ENCODE measurements at regions not wholly inside any gene's neighbourhood (a gene's known extent, or its start where the extent isn't known, plus 50 kb on each side); places are given as distances from the start of the nearest gene placed in this dataset.

- no peaks in the 10 kb centered on the region for H3K36me3 ChIP-seq
- no peak overlapping the region for H3K27ac ChIP-seq
- H3K4me1 ChIP-seq = no peaks in the 10 kb centered on the region
- no peak overlapping the region for H3K4me3 ChIP-seq
- 49 to 59% methylated on average over 4 of the region's 4 CpGs for WGBS, 2 donors
- no peaks in the 10 kb centered on the region for H3K9me3 ChIP-seq
- intact Hi-C loops (cut with DNase I) = no loop called here
- ATAC-seq (no peak), DNase-seq (no peak), FAIRE-seq (no peak)
- no peaks in the 10 kb centered on the region for H3K27me3 ChIP-seq
- TF ChIP-seq CTCF (IDR thresholded peaks at IDR 0.05) = no peak
Observed at GRCh38 chr18:47420130-47420529, 168.7 kb upstream of the SKOR2 start.

- peak in 1 of 6 donors; percentile 19 for DNase-seq
- Histone ChIP-seq H3K9me3 (no peaks in the 10 kb centered on the region), H3K27ac (no peak overlapping the region), H3K4me1 (no peaks in the 10 kb centered on the region), H3K4me3 (no peak overlapping the region), H3K27me3 (no peaks in the 10 kb centered on the region), H3K36me3 (no peaks in the 10 kb centered on the region)
- ATAC-seq = peak in 2 of 4 donors; percentile 42 to 52
- no peak for FAIRE-seq
- TF ChIP-seq CTCF (IDR thresholded peaks at IDR 0.05) = no peak
- intact Hi-C loops (cut with DNase I) = loop anchor here in 1 of 3 donors (10.0 kb wide), 1 partner anchor 176 kb away; no protein-coding TSS in a partner anchor
- 61 to 72% methylated on average over 3 of the region's 3 CpGs for WGBS, 2 donors
Observed at GRCh38 chr18:47418746-47419145, 167.3 kb upstream of the SKOR2 start.

GRCh38 chr18:47417807-47418206, 166.3 kb upstream of the SKOR2 start:
- 60 to 64% methylated on average over 2 of the region's 2 CpGs for WGBS, 2 donors
- no peak for DNase-seq
- H3K4me3 ChIP-seq = no peak overlapping the region
- H3K27me3 ChIP-seq = no peaks in the 10 kb centered on the region
- no peak for FAIRE-seq
- no peak for TF ChIP-seq CTCF (IDR thresholded peaks at IDR 0.05)
- no peaks in the 10 kb centered on the region for H3K36me3 ChIP-seq
- no peaks in the 10 kb centered on the region for H3K9me3 ChIP-seq
- H3K4me1 ChIP-seq = no peaks in the 10 kb centered on the region
- no peak overlapping the region for H3K27ac ChIP-seq
- intact Hi-C loops (cut with DNase I) = loop anchor here in 1 of 3 donors (10.0 kb wide), 1 partner anchor 177 kb away; no protein-coding TSS in a partner anchor
- peak in 1 of 4 donors; percentile 31 for ATAC-seq

- ATAC-seq = no peak
- TF ChIP-seq CTCF (IDR thresholded peaks at IDR 0.05) = no peak
- Histone ChIP-seq H3K27me3 (no peaks in the 10 kb centered on the region), H3K9me3 (no peaks in the 10 kb centered on the region), H3K27ac (no peak overlapping the region), H3K4me3 (no peak overlapping the region), H3K36me3 (no peaks in the 10 kb centered on the region), H3K4me1 (no peaks in the 10 kb centered on the region)
- intact Hi-C loops (cut with DNase I) = loop anchor here in 1 of 3 donors (10.0 kb wide), 1 partner anchor 179 kb away; no protein-coding TSS in a partner anchor
- no peak for FAIRE-seq
- WGBS, 2 donors = 59 to 60% methylated on average over 4 of the region's 4 CpGs
- no peak for DNase-seq
Observed at GRCh38 chr18:47415881-47416280, 164.4 kb upstream of the SKOR2 start.

GRCh38 chr18:47413327-47413726, 161.9 kb upstream of the SKOR2 start:
- ATAC-seq = peak; percentile 85 to 98 (median 95)
- Histone ChIP-seq H3K9me3 (no peaks in the 10 kb centered on the region), H3K27ac (no peak overlapping the region), H3K4me1 (no peaks in the 10 kb centered on the region), H3K4me3 (no peak overlapping the region), H3K36me3 (no peaks in the 10 kb centered on the region), H3K27me3 (no peaks in the 10 kb centered on the region)
- DNase-seq = peak in 5 of 6 donors; percentile 38 to 62 (median 50)
- 8 to 13% methylated on average over 2 of the region's 2 CpGs for WGBS, 2 donors
- no peak for FAIRE-seq
- TF ChIP-seq CTCF (IDR thresholded peaks at IDR 0.05) = no peak
- intact Hi-C loops (cut with DNase I) = loop anchor here in 1 of 3 donors (10.0 kb wide), 1 partner anchor 181 kb away; no protein-coding TSS in a partner anchor
